ENCODE measurements at regions not wholly inside any gene's neighbourhood (a gene's known extent, or its start where the extent isn't known, plus 50 kb on each side); places are given as distances from the start of the nearest gene placed in this dataset.
A peak's percentile ranks its signal among the peaks of the same experiment; 100 is the strongest.

DNA sequence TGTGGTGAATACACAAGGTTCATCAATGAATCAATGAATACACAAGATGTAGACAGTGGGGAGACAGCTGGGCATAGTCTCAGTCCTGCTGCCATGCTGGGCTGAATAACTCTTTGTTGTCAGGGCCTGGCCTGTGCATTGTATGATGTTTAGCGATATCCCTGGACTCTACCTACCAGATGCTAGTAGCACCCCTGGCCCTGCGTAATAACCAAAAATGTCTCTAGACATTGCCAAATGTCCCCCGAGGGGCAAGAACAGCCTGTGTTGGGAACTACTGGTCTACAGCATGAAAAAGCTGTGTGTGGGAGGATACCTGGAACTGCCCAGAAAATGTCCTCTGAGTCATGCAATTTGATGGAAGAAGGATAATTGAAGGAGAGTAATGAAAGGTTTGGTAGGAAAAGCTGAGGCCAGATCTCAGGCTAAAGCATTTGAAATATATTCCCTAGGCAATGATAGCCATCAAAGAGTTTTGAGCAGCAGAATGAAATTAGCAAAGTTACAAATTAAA is 128.2 kb downstream of the TMEM30B start:
- no peaks in the 10 kb centered on the region for H3K27me3 ChIP-seq (ENCODE audit: low read length)
- H3K4me3 ChIP-seq (ENCODE audit: low read length) = no peak overlapping the region
- no peak overlapping the region for H3K4me2 ChIP-seq (ENCODE audit: low read length)
- no peaks in the 10 kb centered on the region for H3F3A ChIP-seq (ENCODE audit: low read length, unreplicated experiment)
- peaks cover 16% of the 10 kb centered on the region for H3K4me1 ChIP-seq (ENCODE audit: insufficient read depth, low read length)
- no peak overlapping the region for H2AFZ ChIP-seq (ENCODE audit: low read length)
- peak; percentile 45 for DNase-seq
- intact Hi-C loops (cut with micrococcal nuclease) = no loop called here
- ChIA-PET POLR2A (ENCODE audit: unreplicated experiment) (no interaction called here), CTCF (interaction anchor here (1.0 kb wide), 1 partner anchor 14 kb away, joined by 3 read pairs; no protein-coding TSS in a partner anchor)
- no peaks in the 10 kb centered on the region for H3K79me2 ChIP-seq (ENCODE audit: low read length)
- H3K36me3 ChIP-seq (ENCODE audit: low read depth, low read length) = no peaks in the 10 kb centered on the region
- no peaks in the 10 kb centered on the region for H4K20me1 ChIP-seq (ENCODE audit: low read length)
- no peaks in the 10 kb centered on the region for H3K9me3 ChIP-seq (ENCODE audit: low read length)
- peak; percentile 59 for ATAC-seq
- H3K9ac ChIP-seq (ENCODE audit: low read length) = no peak overlapping the region
- no TSS peak for BruUV-seq (replicated peaks)
- TF ChIP-seq, protein P1, sequence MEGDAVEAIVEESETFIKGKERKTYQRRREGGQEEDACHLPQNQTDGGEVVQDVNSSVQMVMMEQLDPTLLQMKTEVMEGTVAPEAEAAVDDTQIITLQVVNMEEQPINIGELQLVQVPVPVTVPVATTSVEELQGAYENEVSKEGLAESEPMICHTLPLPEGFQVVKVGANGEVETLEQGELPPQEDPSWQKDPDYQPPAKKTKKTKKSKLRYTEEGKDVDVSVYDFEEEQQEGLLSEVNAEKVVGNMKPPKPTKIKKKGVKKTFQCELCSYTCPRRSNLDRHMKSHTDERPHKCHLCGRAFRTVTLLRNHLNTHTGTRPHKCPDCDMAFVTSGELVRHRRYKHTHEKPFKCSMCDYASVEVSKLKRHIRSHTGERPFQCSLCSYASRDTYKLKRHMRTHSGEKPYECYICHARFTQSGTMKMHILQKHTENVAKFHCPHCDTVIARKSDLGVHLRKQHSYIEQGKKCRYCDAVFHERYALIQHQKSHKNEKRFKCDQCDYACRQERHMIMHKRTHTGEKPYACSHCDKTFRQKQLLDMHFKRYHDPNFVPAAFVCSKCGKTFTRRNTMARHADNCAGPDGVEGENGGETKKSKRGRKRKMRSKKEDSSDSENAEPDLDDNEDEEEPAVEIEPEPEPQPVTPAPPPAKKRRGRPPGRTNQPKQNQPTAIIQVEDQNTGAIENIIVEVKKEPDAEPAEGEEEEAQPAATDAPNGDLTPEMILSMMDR (conservative IDR thresholded peaks at IDR 0.05; ENCODE audit: low read depth, low read length) = no peak
- TF ChIP-seq EZH2phosphoT487 (IDR thresholded peaks at IDR 0.05; ENCODE audit: borderline replicate concordance, low read length) = no peak
- no peak for TF ChIP-seq EZH2 (IDR thresholded peaks at IDR 0.05; ENCODE audit: low read length, unreplicated experiment)
- no peak overlapping the region for H3K27ac ChIP-seq (ENCODE audit: low read length)
- H3K9me2 ChIP-seq (replicated peaks; ENCODE audit: low read length) = no peaks in the 10 kb centered on the region

DNA sequence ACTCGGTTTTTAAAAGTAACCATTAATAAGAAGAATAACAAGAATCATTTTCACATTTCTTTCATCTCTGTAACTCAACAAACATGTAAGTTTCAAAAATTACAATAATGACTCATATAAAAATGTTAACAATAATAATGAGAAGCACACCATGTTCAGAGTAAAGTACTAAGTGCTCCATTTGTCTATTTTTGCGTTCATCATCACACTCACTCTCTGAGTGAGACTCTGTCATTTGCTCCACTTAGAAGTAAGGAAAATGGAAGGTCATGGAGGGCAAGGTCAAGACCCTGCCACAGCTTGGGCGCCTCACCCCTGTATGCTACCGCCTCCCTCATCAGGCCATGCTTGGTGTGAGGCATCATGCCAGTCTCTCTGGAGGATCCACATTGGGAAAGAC is 129.9 kb downstream of the TMEM30B start:
- DNase-seq = no peak
- Histone ChIP-seq H3K36me3 (ENCODE audit: low read depth, low read length) (no peaks in the 10 kb centered on the region), H3K4me2 (ENCODE audit: low read length) (no peak overlapping the region), H4K20me1 (ENCODE audit: low read length) (no peaks in the 10 kb centered on the region), H3K9me2 (replicated peaks; ENCODE audit: low read length) (no peaks in the 10 kb centered on the region), H3K27me3 (ENCODE audit: low read length) (no peaks in the 10 kb centered on the region), H2AFZ (ENCODE audit: low read length) (no peak overlapping the region), H3F3A (ENCODE audit: low read length, unreplicated experiment) (no peaks in the 10 kb centered on the region), H3K79me2 (ENCODE audit: low read length) (no peaks in the 10 kb centered on the region), H3K9me3 (ENCODE audit: low read length) (no peaks in the 10 kb centered on the region), H3K27ac (ENCODE audit: low read length) (no peak overlapping the region), H3K4me3 (ENCODE audit: low read length) (no peak overlapping the region), H3K9ac (ENCODE audit: low read length) (no peak overlapping the region), H3K4me1 (ENCODE audit: insufficient read depth, low read length) (peaks cover 23% of the 10 kb centered on the region)
- ChIA-PET POLR2A (ENCODE audit: unreplicated experiment) (no interaction called here), CTCF (no interaction called here)
- ATAC-seq = no peak
- intact Hi-C loops (cut with micrococcal nuclease) = no loop called here
- no TSS peak for BruUV-seq (replicated peaks)
- TF ChIP-seq, protein P1 (conservative IDR thresholded peaks at IDR 0.05; ENCODE audit: low read depth, low read length) = no peak
- TF ChIP-seq EZH2 (IDR thresholded peaks at IDR 0.05; ENCODE audit: low read length, unreplicated experiment) (no peak), EZH2phosphoT487 (IDR thresholded peaks at IDR 0.05; ENCODE audit: borderline replicate concordance, low read length) (no peak)

DNA sequence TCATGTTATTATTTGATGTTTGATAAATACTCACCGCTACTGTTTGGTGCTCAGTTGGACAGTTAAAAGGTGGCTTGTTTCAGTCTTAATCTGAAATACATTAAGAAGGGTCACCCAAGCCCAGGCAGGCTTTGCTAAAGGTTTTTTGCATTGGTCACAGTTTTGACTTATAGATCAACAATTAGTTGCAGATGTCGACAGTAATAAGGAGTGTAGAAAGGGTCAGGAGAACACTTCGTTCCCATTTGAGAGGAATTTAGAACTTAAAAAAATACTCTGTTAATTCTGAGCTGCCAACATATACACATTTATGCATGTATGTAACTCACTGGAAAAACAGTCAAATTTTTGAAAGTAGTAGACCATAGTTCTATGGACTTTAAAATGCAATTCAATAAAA is 130.3 kb downstream of the TMEM30B start:
- Histone ChIP-seq H3K4me1 (ENCODE audit: insufficient read depth, low read length) (peaks cover 24% of the 10 kb centered on the region), H3K27me3 (ENCODE audit: low read length) (no peaks in the 10 kb centered on the region), H3K27ac (ENCODE audit: low read length) (no peak overlapping the region), H4K20me1 (ENCODE audit: low read length) (no peaks in the 10 kb centered on the region), H3K9me3 (ENCODE audit: low read length) (no peaks in the 10 kb centered on the region), H3K9me2 (replicated peaks; ENCODE audit: low read length) (no peaks in the 10 kb centered on the region), H3K36me3 (ENCODE audit: low read depth, low read length) (no peaks in the 10 kb centered on the region), H3K4me2 (ENCODE audit: low read length) (no peak overlapping the region), H3F3A (ENCODE audit: low read length, unreplicated experiment) (no peaks in the 10 kb centered on the region), H2AFZ (ENCODE audit: low read length) (no peak overlapping the region), H3K9ac (ENCODE audit: low read length) (no peak overlapping the region), H3K79me2 (ENCODE audit: low read length) (no peaks in the 10 kb centered on the region), H3K4me3 (ENCODE audit: low read length) (no peak overlapping the region)
- TF ChIP-seq EZH2 (IDR thresholded peaks at IDR 0.05; ENCODE audit: low read length, unreplicated experiment) (no peak), EZH2phosphoT487 (IDR thresholded peaks at IDR 0.05; ENCODE audit: borderline replicate concordance, low read length) (no peak)
- TF ChIP-seq, protein P1 (conservative IDR thresholded peaks at IDR 0.05; ENCODE audit: low read depth, low read length) = no peak
- ChIA-PET POLR2A (ENCODE audit: unreplicated experiment) (no interaction called here), CTCF (no interaction called here)
- DNase-seq = no peak
- BruUV-seq (replicated peaks) = no TSS peak
- no peak for ATAC-seq
- intact Hi-C loops (cut with micrococcal nuclease) = no loop called here

Measured in PC-3 (cell line).